ENCODE measurements at regions not wholly inside any gene's neighbourhood (a gene's known extent, or its start where the extent isn't known, plus 50 kb on each side); places are given as distances from the start of the nearest gene placed in this dataset.

DNA sequence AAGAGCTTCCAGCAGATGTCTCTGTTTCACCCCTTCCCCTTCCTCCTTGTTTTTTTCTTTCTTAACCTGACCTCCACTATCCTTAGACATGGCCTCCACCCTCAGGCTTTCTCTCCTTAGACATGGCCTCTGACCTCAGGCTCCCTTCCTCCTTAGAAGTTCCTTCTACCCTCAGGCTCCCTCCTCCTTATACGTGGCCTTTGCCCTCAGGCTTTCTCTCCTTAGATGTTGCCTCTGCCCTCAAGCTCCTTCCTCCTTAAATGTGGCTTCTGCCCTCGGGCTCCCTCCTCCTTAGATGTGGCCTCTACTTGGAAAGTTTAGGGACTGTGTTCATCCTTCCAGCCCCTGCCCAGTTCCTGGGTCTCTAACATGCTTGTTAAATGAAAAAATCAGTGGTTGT lies 180.4 kb upstream of the S1PR3 start:
- no peak for DNase-seq (ENCODE audit: low read depth in 2 of 2)
- TF ChIP-seq, protein P1, sequence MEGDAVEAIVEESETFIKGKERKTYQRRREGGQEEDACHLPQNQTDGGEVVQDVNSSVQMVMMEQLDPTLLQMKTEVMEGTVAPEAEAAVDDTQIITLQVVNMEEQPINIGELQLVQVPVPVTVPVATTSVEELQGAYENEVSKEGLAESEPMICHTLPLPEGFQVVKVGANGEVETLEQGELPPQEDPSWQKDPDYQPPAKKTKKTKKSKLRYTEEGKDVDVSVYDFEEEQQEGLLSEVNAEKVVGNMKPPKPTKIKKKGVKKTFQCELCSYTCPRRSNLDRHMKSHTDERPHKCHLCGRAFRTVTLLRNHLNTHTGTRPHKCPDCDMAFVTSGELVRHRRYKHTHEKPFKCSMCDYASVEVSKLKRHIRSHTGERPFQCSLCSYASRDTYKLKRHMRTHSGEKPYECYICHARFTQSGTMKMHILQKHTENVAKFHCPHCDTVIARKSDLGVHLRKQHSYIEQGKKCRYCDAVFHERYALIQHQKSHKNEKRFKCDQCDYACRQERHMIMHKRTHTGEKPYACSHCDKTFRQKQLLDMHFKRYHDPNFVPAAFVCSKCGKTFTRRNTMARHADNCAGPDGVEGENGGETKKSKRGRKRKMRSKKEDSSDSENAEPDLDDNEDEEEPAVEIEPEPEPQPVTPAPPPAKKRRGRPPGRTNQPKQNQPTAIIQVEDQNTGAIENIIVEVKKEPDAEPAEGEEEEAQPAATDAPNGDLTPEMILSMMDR (IDR thresholded peaks at IDR 0.05; ENCODE audit: low read depth, low read length): no peak
- H3K4me3 ChIP-seq (replicated peaks in 1 of 2; ENCODE audit: low read depth in 2 of 2, low read length in 2 of 2): no peak overlapping the region

DNA sequence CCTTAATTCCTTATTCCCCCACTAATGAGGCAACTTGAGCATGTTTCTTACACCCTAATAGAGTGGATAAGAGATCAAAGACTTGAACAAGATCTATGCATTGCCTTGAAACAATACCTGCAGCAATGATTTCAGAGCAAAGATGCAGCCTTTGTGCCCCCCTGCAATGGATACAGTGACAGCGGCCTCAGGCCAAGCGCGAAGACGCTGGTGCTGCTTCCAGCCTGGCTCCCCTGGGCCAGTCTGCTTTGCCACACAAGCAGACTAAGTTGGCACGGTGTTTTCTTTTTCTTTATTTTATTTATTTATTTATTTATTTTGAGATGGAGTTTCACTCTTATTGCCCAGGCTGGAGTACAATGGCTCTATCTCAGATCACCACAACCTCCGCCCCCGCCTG lies 179.8 kb upstream of the S1PR3 start:
- TF ChIP-seq, protein P1 (IDR thresholded peaks at IDR 0.05; ENCODE audit: low read depth, low read length): no peak
- DNase-seq (ENCODE audit: low read depth in 2 of 2): no peak
- H3K4me3 ChIP-seq (replicated peaks in 1 of 2; ENCODE audit: low read depth in 2 of 2, low read length in 2 of 2): no peak overlapping the region

DNA sequence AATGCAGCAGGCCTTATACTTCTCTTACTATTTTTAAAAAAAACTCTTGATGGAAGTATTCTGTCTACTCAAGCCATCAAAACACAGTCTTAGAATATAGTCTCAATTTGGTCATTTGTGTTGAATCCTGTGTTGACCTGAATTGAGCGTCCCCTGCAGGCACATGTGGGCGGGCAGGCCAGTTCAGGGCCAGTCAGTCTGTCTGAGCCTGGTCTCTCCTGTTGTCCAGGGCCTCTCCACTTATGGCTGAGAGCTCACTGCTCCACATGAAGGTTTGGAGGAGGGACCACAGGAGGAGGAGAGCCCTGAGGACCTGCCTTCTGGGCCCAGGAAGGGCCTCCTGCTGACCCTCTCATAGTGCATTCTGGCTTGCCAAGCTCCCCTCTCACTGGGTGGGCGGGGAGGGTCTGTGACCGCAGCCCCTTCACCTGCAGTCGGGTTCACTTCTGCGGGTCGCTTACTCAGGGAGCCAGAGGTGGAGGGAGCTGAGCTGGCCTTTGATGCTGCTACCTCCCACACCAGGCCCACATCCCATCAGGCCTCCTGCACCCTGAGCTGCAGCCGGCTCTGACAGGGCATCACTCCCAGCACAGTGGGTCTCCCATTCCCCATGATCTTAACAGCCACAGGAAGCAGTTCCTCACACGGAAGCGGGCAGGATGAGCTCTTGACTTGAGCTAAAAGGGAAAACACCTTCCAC lies 178.2 kb upstream of the S1PR3 start:
- DNase-seq (ENCODE audit: low read depth in 2 of 2): no peak
- H3K4me3 ChIP-seq (replicated peaks in 1 of 2; ENCODE audit: low read depth in 2 of 2, low read length in 2 of 2): no peak overlapping the region
- TF ChIP-seq, protein P1 (IDR thresholded peaks at IDR 0.05; ENCODE audit: low read depth, low read length): no peak

DNA sequence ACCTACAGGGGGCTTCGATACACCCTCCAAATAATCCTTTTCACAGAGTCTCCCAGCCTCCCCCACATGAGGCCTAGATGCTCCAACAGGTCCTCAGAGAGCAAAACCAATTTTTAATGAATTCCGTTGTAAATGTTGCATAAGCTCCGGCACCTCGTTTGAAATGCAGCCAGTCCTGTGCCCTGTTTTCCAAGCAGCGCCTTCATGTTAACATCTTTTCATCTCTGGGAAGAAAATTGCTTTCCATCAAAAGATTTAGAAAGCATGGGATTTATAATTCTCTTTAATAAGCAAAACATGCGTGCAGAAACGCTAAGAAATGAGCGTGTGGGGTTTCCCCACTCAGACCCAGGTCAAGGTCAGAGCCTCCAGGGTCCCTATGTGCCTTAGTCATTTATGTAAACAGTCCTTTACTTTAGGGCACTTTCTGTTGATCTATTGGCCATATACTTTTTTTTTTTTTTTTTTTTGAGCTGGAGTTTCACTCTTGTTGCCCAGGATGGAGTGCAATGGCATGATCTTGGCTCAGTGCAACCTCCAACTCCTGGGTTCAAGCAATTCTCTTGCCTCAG lies 177.5 kb upstream of the S1PR3 start:
- H3K4me3 ChIP-seq (replicated peaks in 1 of 2; ENCODE audit: low read depth in 2 of 2, low read length in 2 of 2): no peak overlapping the region
- no peak for DNase-seq (ENCODE audit: low read depth in 2 of 2)
- TF ChIP-seq, protein P1 (IDR thresholded peaks at IDR 0.05; ENCODE audit: low read depth, low read length): no peak

DNA sequence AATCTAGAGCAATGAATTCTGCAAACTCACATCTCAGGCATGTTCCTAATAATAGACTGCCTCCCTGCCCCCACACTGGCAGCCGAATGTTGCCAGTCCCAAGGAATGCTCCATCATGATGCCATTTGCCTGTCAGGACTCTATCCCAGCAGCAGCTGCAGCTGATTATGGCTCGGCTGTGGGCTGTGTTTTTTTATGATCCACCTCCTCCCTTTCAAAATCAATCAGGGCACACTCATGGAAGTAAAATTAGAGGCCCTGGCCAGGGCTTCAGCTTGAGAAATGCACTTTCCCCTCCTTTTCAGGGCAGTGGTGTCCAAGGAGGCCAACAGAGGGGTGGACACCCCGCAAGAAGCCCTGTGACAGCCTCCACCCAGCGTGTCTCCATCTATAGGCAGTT lies 176.7 kb upstream of the S1PR3 start:
- peak; percentile 55 to 82 for DNase-seq (ENCODE audit: low read depth in 2 of 2)
- no peak overlapping the region for H3K4me3 ChIP-seq (replicated peaks in 1 of 2; ENCODE audit: low read depth in 2 of 2, low read length in 2 of 2)
- TF ChIP-seq, protein P1 (IDR thresholded peaks at IDR 0.05; ENCODE audit: low read depth, low read length): no peak

DNA sequence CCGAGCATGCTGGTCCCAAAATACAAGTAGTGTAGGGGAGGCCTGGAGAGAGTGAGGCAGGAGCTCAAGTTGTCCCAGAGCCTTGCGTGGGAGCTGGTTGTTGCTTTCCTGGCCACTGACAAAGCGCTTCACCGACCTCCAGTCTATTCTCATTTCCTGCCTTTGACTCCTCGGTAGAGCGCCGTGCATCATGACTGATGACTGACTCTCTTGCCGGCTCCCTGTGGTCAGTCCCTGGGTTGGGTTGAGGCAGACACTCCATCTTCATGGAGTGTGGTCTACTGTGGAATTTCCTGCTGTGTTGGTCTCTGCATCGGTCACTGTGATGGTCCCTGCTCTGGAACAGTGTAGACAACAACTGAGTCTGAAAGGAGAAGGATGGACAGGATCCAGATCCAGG lies 175.1 kb upstream of the S1PR3 start:
- no peak overlapping the region for H3K4me3 ChIP-seq (replicated peaks in 1 of 2; ENCODE audit: low read depth in 2 of 2, low read length in 2 of 2)
- TF ChIP-seq, protein P1 (IDR thresholded peaks at IDR 0.05; ENCODE audit: low read depth, low read length): no peak
- peak in 1 of 2 donors; percentile 78 for DNase-seq (ENCODE audit: low read depth in 2 of 2)

Measured in cardiac fibroblast (primary cell).